Erythroblast (primary cell): ENCODE measurements at regions not wholly inside any gene's neighbourhood (a gene's known extent, or its start where the extent isn't known, plus 50 kb on each side); places are given as distances from the start of the nearest gene placed in this dataset.

ENCODE experiments used
- DNase-seq, 2 experiments: peaks; one replicate each; lab custom pipeline; 2025; lab: John Stamatoyannopoulos, UW
- GATA1 ChIP-seq: IDR thresholded peaks from 2 replicates; pipeline ENCODE4 v1.6.1; 2011; ENCODE audit warnings: low read depth, mild to moderate bottlenecking, control low read depth, low read length, moderate library complexity
- POLR2A ChIP-seq: IDR thresholded peaks from 2 replicates; pipeline ENCODE4 v1.6.1; 2011; ENCODE audit warnings: mild to moderate bottlenecking, low read length

DNA sequence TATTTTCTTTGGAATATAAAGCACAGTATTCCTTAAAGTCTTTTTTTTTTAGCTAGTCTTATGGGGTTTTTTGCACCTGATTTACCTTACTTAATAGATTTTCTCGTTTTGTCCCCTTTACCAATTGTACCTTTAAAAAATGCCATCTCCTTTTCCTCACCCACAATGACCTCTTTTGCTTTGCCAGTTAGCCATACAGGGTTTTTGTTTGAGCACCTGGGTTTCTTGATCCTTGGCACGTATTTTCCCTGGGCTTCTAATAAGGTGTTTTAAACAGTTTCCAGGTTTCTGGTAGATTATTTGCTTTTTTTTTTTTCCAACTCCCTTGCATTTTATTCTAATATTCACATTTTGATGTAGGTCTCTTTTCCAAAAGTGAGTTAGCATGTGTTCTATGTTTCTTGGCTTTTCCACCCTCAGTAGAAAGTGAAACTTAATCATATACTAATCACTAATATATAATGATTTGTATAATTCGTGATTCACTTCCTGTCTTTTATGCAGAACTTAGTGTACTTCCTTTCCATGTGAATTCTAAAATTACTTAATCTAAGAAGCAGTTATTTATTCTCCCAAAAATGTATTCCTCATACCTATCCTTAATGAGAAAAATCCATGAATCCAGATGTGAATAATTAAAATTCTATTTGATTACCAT is 673.9 kb upstream of the RGMB start:
- DNase-seq, result no peak
- TF ChIP-seq POLR2A, result no peak
- no peak for TF ChIP-seq GATA1

- DNase-seq, result no peak
- TF ChIP-seq POLR2A, result no peak
- TF ChIP-seq GATA1, result no peak
Measured at GRCh38 chr5:98101131-98101530, 672.3 kb upstream of the RGMB start.

- TF ChIP-seq GATA1 (no peak), POLR2A (no peak)
Measured at GRCh38 chr5:98102936-98103335, 670.5 kb upstream of the RGMB start.

DNA sequence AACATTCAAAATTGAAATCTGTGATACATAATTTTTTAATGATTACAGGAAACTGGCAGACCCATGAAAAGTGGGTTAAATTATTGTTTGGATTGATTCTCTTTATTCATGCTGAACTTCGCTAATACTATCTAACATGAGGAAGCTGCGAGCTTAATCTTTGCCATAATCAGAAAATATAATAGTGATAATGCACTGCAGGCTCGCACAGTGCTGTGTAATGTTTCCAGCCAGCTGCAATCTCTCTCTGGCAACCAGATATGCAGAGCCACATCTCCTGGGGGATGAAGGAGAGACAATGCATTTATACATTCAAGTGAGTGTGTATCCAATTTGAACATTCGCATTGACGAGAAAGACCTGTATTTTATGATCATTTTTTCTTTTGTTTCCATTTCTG is 669.7 kb upstream of the RGMB start:
- DNase-seq, result no peak
- TF ChIP-seq GATA1, result no peak
- no peak for TF ChIP-seq POLR2A

More at GRCh38 chr5:98102936-98103335, 670.5 kb upstream of the RGMB start:
- no peak for DNase-seq

DNA sequence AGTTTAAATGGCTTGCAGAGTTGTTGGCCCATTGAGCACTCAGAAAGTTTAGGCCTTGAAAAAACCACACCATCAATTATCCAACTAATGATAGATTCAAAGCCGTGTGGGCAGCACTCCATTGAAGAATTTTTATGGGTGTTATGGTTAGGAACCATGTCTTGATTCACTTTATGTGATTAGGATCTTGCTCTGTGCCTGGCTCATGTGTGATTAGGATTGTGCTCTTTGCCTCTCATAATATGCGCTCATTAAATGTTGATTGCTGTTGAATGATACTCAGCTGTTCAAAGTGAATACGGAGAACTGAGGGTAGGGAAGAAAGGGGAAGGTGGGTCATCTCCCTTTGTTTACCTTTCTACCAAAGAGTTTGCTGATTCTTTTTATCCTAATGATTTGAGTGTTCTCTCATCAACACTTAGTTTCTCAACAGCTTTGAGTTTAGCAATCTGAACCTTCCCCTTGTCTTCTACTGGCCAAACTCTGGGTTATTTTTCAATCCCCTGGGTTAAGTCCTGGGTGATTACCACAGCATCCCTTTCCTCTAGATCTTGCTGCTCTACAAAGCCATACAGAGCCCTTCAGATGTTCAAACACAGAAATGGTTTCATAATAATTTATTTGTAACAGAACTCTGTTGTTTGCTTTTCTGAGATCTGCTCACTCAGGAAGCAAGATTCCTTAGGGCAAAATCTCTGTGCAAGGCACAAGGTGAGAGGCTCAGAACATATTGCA is 668.8 kb upstream of the RGMB start:
- no peak for DNase-seq
- TF ChIP-seq GATA1 (no peak), POLR2A (no peak)

DNA sequence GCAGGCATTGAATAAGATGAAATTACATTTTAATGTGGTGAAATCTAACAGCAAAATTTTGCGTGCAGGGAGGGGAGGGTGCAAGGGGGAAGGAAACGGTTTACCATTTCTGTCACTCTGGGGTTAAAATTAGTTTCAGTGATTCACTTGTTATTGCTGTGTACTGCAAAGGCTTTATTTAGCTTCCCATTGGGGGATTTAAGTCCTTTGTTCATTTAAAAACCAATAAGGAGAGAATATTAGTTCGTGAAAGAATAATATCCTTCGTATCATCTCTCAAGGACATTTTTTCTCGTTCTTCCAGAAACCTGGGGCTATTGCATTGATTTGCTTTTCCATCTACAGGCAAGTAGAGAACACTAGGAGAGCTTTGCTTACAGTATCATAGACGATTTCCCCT is 667.8 kb upstream of the RGMB start:
- DNase-seq, result no peak
- no peak for TF ChIP-seq POLR2A
- TF ChIP-seq GATA1, result no peak

DNA sequence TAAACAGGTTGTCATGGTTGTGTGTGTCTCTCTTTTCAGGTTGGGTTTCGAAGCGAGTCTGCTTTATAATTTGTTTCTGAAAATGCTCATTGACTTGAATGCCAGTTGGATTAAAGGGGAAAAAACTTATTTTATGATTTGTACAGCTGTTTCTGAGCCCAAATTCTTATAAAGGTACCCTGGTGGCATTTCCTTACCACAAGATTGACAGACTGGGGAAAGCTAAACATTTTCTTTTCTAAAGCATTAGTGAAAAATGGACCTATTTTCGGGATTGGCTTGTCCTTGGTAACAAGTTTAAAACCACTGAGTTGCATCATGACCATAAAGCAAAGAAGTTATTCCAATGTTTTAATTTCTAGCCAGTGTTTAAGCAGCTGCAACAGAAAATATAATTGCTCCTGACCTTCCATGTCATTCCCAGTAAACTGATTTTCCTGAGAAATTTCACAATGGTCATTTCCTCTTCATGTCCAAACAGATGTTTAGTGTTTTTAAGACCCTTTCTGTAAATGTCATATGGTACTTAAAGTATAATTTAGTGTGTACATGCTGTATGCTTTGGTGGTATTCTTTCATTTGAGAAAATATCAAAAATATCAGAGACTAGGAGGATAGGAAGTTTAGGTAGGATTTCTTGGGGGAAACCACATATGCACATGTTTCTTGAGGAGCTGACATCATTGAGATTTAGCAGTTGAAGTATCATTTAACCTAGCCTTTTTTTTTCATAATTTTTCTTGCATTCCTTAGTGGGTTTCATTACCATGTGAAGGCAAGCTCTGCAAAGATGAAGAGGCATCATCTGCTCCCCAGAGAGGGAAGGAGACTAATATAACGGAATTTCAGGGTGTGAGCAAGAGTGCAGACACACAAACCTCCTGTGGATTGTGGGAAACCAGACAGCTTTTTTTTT is 667.1 kb upstream of the RGMB start:
- DNase-seq, result no peak
- no peak for TF ChIP-seq POLR2A
- TF ChIP-seq GATA1, result no peak

- no peak for DNase-seq
Measured at GRCh38 chr5:98108497-98108896, 665.0 kb upstream of the RGMB start.

DNA sequence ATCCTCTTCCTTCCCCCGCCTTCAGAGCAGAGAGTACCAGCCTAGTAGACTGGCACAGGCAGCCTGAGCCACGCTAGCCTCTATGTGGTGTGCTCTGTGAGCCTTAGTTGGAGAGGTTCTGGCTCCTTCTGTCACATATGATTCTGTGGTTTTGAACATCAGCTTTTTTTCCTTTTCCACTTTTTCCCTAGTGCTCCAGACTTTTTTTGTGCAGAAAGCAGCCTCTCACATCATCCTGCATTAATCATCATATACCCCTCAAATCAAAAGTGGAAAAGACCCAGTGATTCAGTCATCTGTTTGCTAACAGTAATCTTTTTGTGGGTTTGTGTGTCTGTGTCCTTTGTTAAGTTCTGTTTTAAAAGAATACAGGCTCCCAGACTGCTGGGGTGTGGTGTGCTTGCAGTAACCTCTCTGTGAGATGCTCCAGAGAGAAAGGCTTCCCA is 663.9 kb upstream of the RGMB start:
- DNase-seq, result no peak
- TF ChIP-seq GATA1 (no peak), POLR2A (no peak)

More at GRCh38 chr5:98108497-98108896, 665.0 kb upstream of the RGMB start:
- TF ChIP-seq GATA1, result no peak
- no peak for TF ChIP-seq POLR2A

DNA sequence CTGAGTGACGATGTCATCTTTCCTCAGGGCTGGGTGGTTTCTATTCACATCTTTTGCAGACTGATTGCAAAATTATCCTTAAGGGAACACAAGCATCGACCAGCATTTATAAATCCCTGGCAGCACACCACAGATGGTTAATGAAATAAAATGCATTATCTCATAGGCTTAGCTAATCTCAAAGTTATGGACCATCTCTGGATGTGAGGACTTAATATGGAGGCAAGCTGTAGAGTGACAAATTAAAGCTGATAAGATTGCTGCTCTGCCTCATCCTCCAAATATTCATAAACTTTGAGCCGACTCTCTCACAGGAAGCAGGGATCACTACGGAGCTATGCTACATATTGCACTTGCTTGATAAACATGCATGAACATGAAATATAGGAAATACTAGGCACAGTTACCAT is 663.2 kb upstream of the RGMB start:
- TF ChIP-seq GATA1 (no peak), POLR2A (no peak)
- no peak for DNase-seq

- no peak for TF ChIP-seq GATA1
- TF ChIP-seq POLR2A, result no peak
- no peak for DNase-seq
Measured at GRCh38 chr5:98110791-98111190, 662.7 kb upstream of the RGMB start.

- no peak for TF ChIP-seq GATA1
- TF ChIP-seq POLR2A, result no peak
- no peak for DNase-seq
Measured at GRCh38 chr5:98111686-98112085, 661.8 kb upstream of the RGMB start.
